GM12872 (cell line): ENCODE measurements at regions not wholly inside any gene's neighbourhood (a gene's known extent, or its start where the extent isn't known, plus 50 kb on each side); places are given as distances from the start of the nearest gene placed in this dataset.

Source experiments
- TF ChIP-seq, protein P1 (sequence below): IDR thresholded peaks from 3 replicates; pipeline ENCODE4 v1.5.1; 2011; ENCODE audit warnings: low read depth, mild to moderate bottlenecking, low read length, moderate library complexity; ENCODE audit not compliant: insufficient read depth

DNA sequence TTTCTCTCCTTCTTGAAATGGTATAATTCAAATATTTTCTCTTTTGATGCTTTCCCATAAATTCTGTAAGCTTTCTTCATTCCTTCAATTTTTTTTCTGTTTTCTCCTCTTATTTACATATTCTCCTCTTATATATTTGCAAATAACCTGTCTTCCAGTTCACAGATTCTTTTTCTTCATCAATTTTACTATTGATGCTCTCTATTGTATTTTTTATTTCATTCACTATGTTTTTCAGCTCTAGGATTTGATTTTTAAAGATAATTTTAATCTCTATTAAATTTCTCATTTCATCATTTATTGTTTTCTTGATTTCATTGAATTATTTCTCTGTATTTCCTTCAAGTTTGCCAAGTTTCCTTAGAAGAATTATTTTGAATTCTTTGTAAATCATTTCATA, 54.0 kb upstream of the PRPS1L1 start:
- TF ChIP-seq, protein P1, sequence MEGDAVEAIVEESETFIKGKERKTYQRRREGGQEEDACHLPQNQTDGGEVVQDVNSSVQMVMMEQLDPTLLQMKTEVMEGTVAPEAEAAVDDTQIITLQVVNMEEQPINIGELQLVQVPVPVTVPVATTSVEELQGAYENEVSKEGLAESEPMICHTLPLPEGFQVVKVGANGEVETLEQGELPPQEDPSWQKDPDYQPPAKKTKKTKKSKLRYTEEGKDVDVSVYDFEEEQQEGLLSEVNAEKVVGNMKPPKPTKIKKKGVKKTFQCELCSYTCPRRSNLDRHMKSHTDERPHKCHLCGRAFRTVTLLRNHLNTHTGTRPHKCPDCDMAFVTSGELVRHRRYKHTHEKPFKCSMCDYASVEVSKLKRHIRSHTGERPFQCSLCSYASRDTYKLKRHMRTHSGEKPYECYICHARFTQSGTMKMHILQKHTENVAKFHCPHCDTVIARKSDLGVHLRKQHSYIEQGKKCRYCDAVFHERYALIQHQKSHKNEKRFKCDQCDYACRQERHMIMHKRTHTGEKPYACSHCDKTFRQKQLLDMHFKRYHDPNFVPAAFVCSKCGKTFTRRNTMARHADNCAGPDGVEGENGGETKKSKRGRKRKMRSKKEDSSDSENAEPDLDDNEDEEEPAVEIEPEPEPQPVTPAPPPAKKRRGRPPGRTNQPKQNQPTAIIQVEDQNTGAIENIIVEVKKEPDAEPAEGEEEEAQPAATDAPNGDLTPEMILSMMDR, result no peak

DNA sequence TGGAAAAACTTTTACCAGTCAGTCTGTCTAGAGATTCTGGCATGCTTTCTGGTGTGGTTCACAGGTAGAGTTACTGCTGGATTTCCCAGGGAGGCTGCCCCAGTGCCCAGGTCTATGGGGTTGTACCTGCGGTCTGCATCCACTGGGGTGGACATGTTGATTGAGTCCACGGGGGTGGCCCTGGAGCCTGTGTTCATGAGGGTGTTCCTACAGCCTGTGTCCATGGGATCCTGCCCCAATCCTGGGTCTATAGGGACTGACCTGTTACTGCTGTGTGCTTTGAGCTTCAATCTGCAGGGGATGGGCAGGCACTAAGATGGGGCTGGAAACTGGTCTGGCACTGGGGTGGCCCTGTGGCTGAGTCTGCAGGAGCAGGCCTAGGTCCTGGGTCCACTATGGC, 54.5 kb upstream of the PRPS1L1 start:
- TF ChIP-seq, protein P1, result no peak

DNA sequence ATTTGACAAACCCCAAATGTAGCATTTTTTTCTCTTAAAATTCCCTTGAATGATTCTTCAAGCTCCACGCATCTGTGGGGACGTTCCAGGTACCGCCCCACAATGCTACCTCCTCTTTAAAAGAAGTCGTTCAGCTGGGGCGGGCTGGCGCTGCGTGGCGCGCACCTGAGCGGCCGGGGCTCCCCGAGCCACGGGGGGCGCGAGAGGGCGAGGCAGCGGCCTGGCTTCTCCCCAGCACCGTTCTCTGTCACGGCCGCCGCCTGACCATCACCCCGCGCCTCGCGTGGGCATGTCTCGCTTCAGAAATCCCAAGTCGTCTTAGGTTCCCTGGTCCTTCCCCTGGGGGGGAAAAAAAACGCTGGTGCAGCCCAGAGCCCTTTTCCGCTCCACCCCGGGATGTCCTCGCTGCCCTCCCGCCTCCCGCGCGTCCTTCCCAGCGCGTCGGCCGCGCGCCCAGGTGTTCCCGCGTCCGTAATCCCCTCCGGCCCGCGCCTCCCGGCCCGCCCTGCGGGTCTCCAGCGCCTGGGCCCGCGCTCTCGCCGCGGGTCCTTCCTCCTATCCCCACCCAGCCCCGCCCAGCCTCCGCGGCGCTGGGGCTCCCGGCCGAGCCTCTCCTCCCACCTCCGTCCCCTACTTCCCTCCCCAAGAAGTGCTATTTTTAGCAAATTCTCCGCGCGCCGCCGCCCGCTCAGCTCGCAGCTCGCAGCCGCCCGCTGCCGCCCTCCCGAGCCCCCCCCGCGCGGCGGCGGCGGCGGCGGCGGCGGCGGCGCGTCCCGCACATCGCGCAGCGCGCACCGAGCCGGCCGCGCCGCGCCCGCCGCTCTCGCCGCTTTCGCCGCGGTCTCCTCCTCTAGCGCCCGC, 58.7 kb upstream of the PRPS1L1 start:
- TF ChIP-seq, protein P1, result 0 out of 3 replicates have a peak, but pooled peaks have one; percentile 9

DNA sequence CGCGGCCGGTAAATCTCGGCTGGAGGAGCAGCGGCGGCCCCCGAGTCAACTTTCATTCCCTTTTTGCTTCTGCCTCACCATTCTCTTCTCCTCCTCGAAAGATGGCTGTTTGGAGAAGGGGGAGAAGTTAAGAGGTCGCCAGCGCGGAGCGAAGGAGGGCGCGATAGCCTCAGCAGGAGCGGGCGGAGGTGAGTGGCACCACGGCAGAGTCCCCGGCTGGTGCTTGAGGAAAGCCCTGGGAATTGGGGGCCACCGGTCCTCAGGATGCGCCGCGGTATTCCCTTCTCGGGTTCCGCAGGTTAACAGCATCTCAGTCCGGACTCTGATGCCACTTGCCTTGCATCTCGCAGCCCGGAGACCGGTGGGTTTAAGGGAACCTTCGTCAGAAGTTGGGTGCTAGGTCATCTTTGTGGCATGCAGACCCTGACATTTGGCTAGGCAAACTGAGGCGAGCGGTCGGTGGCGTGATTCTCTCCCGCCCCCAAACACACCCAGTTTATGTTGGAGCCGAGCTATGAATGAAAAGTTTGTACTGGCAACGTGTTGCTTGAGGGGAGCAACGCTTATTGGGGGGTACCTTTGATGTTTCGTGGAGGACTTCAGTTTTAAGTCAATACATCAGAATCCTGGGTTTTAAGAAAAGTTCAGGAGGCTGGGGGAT, 59.5 kb upstream of the PRPS1L1 start:
- TF ChIP-seq, protein P1, result no peak

DNA sequence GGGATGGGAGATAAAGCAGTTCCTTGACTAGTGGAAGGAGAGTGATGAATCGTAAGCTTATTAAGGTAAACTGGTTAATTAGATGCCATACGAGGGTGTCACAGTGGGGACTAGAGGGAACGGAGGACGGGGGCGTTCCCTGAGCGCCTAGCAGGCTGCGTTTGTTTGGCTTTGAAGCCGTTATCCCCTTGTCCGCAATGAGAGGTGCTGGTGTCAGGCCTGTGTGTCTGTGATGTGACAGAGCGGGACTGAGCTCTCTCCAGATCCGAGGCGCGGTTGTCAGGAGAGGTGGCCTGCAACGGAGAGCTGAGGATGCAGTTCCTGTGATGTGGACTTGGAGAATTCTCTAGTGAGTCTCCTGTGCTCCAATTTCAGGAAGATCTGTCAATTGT, 60.0 kb upstream of the PRPS1L1 start:
- TF ChIP-seq, protein P1, result no peak

DNA sequence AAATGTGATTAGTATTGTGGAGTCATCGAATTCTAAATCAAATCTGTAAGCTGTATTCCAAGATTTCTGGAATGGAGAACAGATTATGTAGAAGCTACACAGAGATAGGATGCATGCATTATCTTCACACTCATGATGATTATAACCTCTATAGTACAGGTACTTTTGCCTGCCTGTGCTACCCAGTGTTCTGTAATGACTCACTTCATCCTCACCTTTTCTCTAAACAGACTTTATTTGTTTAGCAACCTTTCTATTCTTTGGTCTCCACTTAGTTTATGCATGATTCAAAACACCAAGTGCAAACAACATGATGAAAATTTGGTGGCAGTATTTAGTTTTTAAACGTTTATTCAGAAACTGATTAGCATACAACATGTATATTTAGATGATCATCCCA, 68.4 kb upstream of the PRPS1L1 start:
- TF ChIP-seq, protein P1, result no peak

DNA sequence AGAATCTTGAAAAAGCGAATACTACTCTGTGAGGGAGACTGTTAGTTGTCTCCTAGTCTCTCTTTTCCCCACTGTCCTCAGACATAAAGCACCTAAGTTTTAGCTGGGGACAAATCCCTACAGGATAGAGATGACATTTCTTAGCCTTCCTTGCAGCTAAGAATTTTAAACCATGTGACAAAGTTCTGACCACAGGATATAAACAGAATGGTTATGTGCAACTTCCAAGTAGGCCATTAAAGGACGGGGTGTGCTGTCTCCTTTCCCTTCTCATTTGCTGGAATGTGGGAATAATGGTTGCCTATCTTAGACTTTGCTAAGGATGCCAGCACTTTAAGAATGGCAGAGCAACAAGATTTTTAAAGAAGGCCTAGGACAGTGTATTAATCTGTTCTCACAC, 74.9 kb upstream of the PRPS1L1 start:
- TF ChIP-seq, protein P1, result no peak
